Mesenchymal stem cell (in vitro differentiated cells and primary cell): ENCODE measurements at regions not wholly inside any gene's neighbourhood (a gene's known extent, or its start where the extent isn't known, plus 50 kb on each side); places are given as distances from the start of the nearest gene placed in this dataset.

Experiments used
- DNase-seq: peaks from one replicate; pipeline ENCODE4 v3.0.0-alpha.2; 2013
- H2AFZ ChIP-seq: one replicate; pipeline ENCODE4 v1.6.1; 2013; ENCODE audit warnings: low read depth, mild to moderate bottlenecking, control low read depth, inconsistent platforms, low read length, moderate library complexity
- H2AK5ac ChIP-seq: 2 replicates; pipeline ENCODE4 v1.6.1; 2013; ENCODE audit warnings: low read length, moderate library complexity, mild to moderate bottlenecking, inconsistent platforms; ENCODE audit not compliant: severe bottlenecking
- H2BK120ac ChIP-seq: one replicate; pipeline ENCODE4 v1.6.1; 2013; ENCODE audit warnings: low read depth, mild to moderate bottlenecking, inconsistent platforms, low read length, moderate library complexity
- H2BK12ac ChIP-seq, 2 experiments: one replicate each; pipeline ENCODE4 v1.6.1; 2013; ENCODE audit warnings: inconsistent platforms in 2 of 2, low read length in 2 of 2, mild to moderate bottlenecking in 2 of 2, moderate library complexity in 2 of 2, control low read depth in 1 of 2
- H2BK15ac ChIP-seq: one replicate; pipeline ENCODE4 v1.6.1; 2013; ENCODE audit warnings: mild to moderate bottlenecking, low read depth, inconsistent platforms; ENCODE audit not compliant: poor library complexity, severe bottlenecking
- H2BK5ac ChIP-seq: 2 replicates; pipeline ENCODE4 v1.6.1; 2013; ENCODE audit warnings: low read depth, mild to moderate bottlenecking, low read length, control low read depth, inconsistent platforms; ENCODE audit not compliant: poor library complexity, severe bottlenecking
- H3K14ac ChIP-seq, 2 experiments: one replicate each; pipeline ENCODE4 v1.6.1; 2013; ENCODE audit warnings: inconsistent platforms in 2 of 2, low read length in 2 of 2, control low read depth in 1 of 2, mild to moderate bottlenecking in 1 of 2, moderate library complexity in 1 of 2
- H3K18ac ChIP-seq, 2 experiments: one replicate each; pipeline ENCODE4 v1.6.1; 2013; ENCODE audit warnings: inconsistent platforms in 2 of 2, low read length in 2 of 2, control low read depth in 1 of 2, low read depth in 1 of 2, mild to moderate bottlenecking in 1 of 2
- H3K23ac ChIP-seq, 2 experiments: one replicate each; pipeline ENCODE4 v1.6.1; 2013; ENCODE audit warnings: inconsistent platforms in 2 of 2, low read length in 2 of 2, mild to moderate bottlenecking in 2 of 2, moderate library complexity in 2 of 2, control low read depth in 1 of 2
- H3K27ac ChIP-seq: 2 replicates; pipeline ENCODE4 v1.5.1; 2013; ENCODE audit warnings: mild to moderate bottlenecking, moderate library complexity, low read length, control low read depth, inconsistent platforms; ENCODE audit not compliant: poor library complexity, severe bottlenecking
- H3K27me3 ChIP-seq, 2 experiments: 2 replicates each; pipeline versions ENCODE4 v1.6.1 to v1.7.0; 2013; ENCODE audit warnings: low read length in 2 of 2, mild to moderate bottlenecking in 2 of 2, moderate library complexity in 2 of 2, control low read depth in 1 of 2, inconsistent platforms in 1 of 2; ENCODE audit not compliant: control insufficient read depth in 1 of 2, insufficient read depth in 1 of 2
- H3K36me3 ChIP-seq, 2 experiments: 2 replicates each; pipeline versions ENCODE4 v1.6.1 to v1.7.0; 2013; ENCODE audit warnings: low read length in 2 of 2, control low read depth in 1 of 2, inconsistent platforms in 1 of 2, low read depth in 1 of 2, mild to moderate bottlenecking in 1 of 2; ENCODE audit not compliant: insufficient read depth in 2 of 2, control insufficient read depth in 1 of 2
- H3K4ac ChIP-seq, 2 experiments: one replicate each; pipeline ENCODE4 v1.6.1; 2013; ENCODE audit warnings: inconsistent platforms in 2 of 2, low read length in 2 of 2, mild to moderate bottlenecking in 2 of 2, moderate library complexity in 2 of 2, control low read depth in 1 of 2, low read depth in 1 of 2
- H3K4me1 ChIP-seq: 2 replicates; pipeline ENCODE4 v1.6.1; 2013; ENCODE audit warnings: low read depth, low read length, control low read depth; ENCODE audit not compliant: control insufficient read depth, insufficient read depth
- H3K4me2 ChIP-seq: 2 replicates; pipeline ENCODE4 v1.6.1; 2013; ENCODE audit warnings: low read length, mild to moderate bottlenecking, inconsistent platforms; ENCODE audit not compliant: poor library complexity, severe bottlenecking
- H3K4me3 ChIP-seq, 2 experiments: 2 replicates each; pipeline versions ENCODE4 v1.5.1 to v1.7.0; 2013; ENCODE audit warnings: low read length in 2 of 2, mild to moderate bottlenecking in 2 of 2, control low read depth in 1 of 2, low read depth in 1 of 2; ENCODE audit not compliant: insufficient read depth in 1 of 2
- H3K79me1 ChIP-seq: replicated peaks from 2 replicates; pipeline ENCODE4 v1.6.1; 2013; ENCODE audit warnings: mild to moderate bottlenecking, control low read depth, low read length, inconsistent platforms; ENCODE audit not compliant: poor library complexity, severe bottlenecking
- H3K9ac ChIP-seq: 2 replicates; pipeline ENCODE4 v1.7.0; 2013; ENCODE audit warnings: mild to moderate bottlenecking, low read length, moderate library complexity
- H3K9me3 ChIP-seq: 2 replicates; pipeline ENCODE4 v1.7.0; 2013; ENCODE audit warnings: mild to moderate bottlenecking, low read length; ENCODE audit not compliant: control insufficient read depth
- H4K8ac ChIP-seq: one replicate; pipeline ENCODE4 v1.6.1; 2013; ENCODE audit warnings: inconsistent platforms, mild to moderate bottlenecking, low read length, moderate library complexity
- H4K91ac ChIP-seq: one replicate; pipeline ENCODE4 v1.6.1; 2013; ENCODE audit warnings: mild to moderate bottlenecking, low read length, inconsistent platforms
- WGBS: methylation state at CpG from one replicate; pipeline ENCODE4 v1.1.7; 2013; ENCODE audit warnings: mixed read lengths; 5-methylcytosine and 5-hydroxymethylcytosine counted together

GRCh38 chr16:77562497-77562896 lies 127.7 kb upstream of the ADAMTS18 start:
- H3K4me3 ChIP-seq: no peak overlapping the region
- no peak overlapping the region for H2BK12ac ChIP-seq
- H2BK15ac ChIP-seq: no peak overlapping the region
- H3K9me3 ChIP-seq: no peaks in the 10 kb centered on the region
- peaks cover 2% of the 10 kb centered on the region for H3K4me1 ChIP-seq
- peaks cover 0 to 5% of the 10 kb centered on the region in 2 experiments for H3K27me3 ChIP-seq
- no peak overlapping the region for H3K9ac ChIP-seq
- H3K4me2 ChIP-seq: no peak overlapping the region
- H2BK5ac ChIP-seq: no peak overlapping the region
- no peak overlapping the region for H4K91ac ChIP-seq
- no peak overlapping the region for H3K4ac ChIP-seq
- no peaks in the 10 kb centered on the region for H3K36me3 ChIP-seq
- H3K14ac ChIP-seq: no peak overlapping the region
- no peak overlapping the region for H2AK5ac ChIP-seq
- H3K79me1 ChIP-seq: no peaks in the 10 kb centered on the region
- no peak overlapping the region for H2BK120ac ChIP-seq
- H3K27ac ChIP-seq: no peak overlapping the region
- no peak for DNase-seq
- H2AFZ ChIP-seq: no peak overlapping the region
- no peak overlapping the region for H3K23ac ChIP-seq
- H3K18ac ChIP-seq: no peak overlapping the region
- no peak overlapping the region for H4K8ac ChIP-seq

- H3K27ac ChIP-seq: no peak overlapping the region
- no peak overlapping the region for H3K9ac ChIP-seq
- H2BK120ac ChIP-seq: no peak overlapping the region
- H4K8ac ChIP-seq: peak overlapping the region; percentile 64
- no peak overlapping the region for H3K18ac ChIP-seq
- H3K4ac ChIP-seq: no peak overlapping the region
- H3K14ac ChIP-seq: no peak overlapping the region
- DNase-seq: peak; percentile 38
- no peaks in the 10 kb centered on the region for H3K36me3 ChIP-seq
- H3K9me3 ChIP-seq: no peaks in the 10 kb centered on the region
- H2AFZ ChIP-seq: no peak overlapping the region
- no peak overlapping the region for H2AK5ac ChIP-seq
- H2BK12ac ChIP-seq: no peak overlapping the region
- H3K23ac ChIP-seq: no peak overlapping the region
- H2BK15ac ChIP-seq: no peak overlapping the region
- peaks cover 3 to 10% of the 10 kb centered on the region in 2 experiments for H3K27me3 ChIP-seq
- no peaks in the 10 kb centered on the region for H3K79me1 ChIP-seq
- no peak overlapping the region for H4K91ac ChIP-seq
- no peak overlapping the region for H3K4me2 ChIP-seq
- 38% methylated on average over 5 of the region's 5 CpGs for WGBS
- H2BK5ac ChIP-seq: no peak overlapping the region
- peaks cover 2% of the 10 kb centered on the region for H3K4me1 ChIP-seq
- no peak overlapping the region for H3K4me3 ChIP-seq
Observed at GRCh38 chr16:77564791-77565390, 130.1 kb upstream of the ADAMTS18 start.

GRCh38 chr16:77569406-77569805 lies 134.6 kb upstream of the ADAMTS18 start:
- Histone ChIP-seq H3K79me1 (no peaks in the 10 kb centered on the region), H3K9me3 (no peaks in the 10 kb centered on the region), H2AFZ (no peak overlapping the region), H3K14ac (no peak overlapping the region), H3K23ac (no peak overlapping the region), H2AK5ac (no peak overlapping the region), H3K27ac (no peak overlapping the region), H2BK5ac (no peak overlapping the region), H2BK12ac (no peak overlapping the region), H3K18ac (no peak overlapping the region), H3K9ac (no peak overlapping the region), H4K91ac (no peak overlapping the region), H4K8ac (no peak overlapping the region), H2BK120ac (no peak overlapping the region), H3K4me1 (peaks cover 2% of the 10 kb centered on the region), H2BK15ac (no peak overlapping the region), H3K4me3 (no peak overlapping the region), H3K36me3 (no peaks in the 10 kb centered on the region), H3K4ac (no peak overlapping the region), H3K4me2 (no peak overlapping the region), H3K27me3 (peaks cover 3 to 13% of the 10 kb centered on the region in 2 experiments)
- 68% methylated on average over 4 of the region's 5 CpGs for WGBS
- no peak for DNase-seq

GRCh38 chr16:77570574-77570973 lies 135.7 kb upstream of the ADAMTS18 start:
- Histone ChIP-seq H3K27me3 (peaks cover 3 to 13% of the 10 kb centered on the region in 2 experiments), H3K27ac (no peak overlapping the region), H3K4me3 (no peak overlapping the region), H3K9me3 (no peaks in the 10 kb centered on the region), H2BK120ac (no peak overlapping the region), H2AFZ (no peak overlapping the region), H2BK15ac (no peak overlapping the region), H3K79me1 (no peaks in the 10 kb centered on the region), H3K18ac (no peak overlapping the region), H2AK5ac (no peak overlapping the region), H2BK12ac (no peak overlapping the region), H3K14ac (no peak overlapping the region), H4K91ac (no peak overlapping the region), H3K4me1 (no peaks in the 10 kb centered on the region), H2BK5ac (no peak overlapping the region), H4K8ac (no peak overlapping the region), H3K4me2 (no peak overlapping the region), H3K23ac (no peak overlapping the region), H3K4ac (no peak overlapping the region), H3K9ac (no peak overlapping the region), H3K36me3 (no peaks in the 10 kb centered on the region)
- no peak for DNase-seq
- 84% methylated on average over 1 of the region's 1 CpG for WGBS
